ENCODE measurements at regions not wholly inside any gene's neighbourhood (a gene's known extent, or its start where the extent isn't known, plus 50 kb on each side); places are given as distances from the start of the nearest gene placed in this dataset.

DNA sequence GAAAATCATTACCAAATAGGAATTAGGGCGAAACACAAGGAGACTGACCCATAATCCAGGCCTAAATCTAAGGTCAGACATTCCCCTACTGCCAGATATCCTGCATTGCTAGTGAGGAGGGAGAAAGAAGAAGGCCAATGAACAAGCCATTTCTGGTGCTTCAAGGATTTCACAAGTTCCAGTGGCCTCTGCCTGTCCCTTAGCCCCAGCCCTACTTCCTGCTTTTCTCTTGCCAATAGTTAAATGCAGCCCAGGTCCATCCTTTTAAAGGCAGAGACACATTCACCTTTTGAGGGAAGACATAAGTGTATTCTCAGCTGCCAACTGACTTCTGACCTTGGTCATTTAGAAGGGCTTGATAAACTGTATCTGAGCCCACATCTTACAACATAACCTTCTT is 135.8 kb downstream of the ZNF621 start:
- Mint-ChIP-seq H3K4me3 (no peak overlapping the region), H3K36me3 (no peaks in the 10 kb centered on the region), H3K27me3 (ENCODE audit: low read depth in 3 of 3) (peaks cover 0 to 4% (median 1%) of the 10 kb centered on the region in 3 donors), H3K27ac (no peak overlapping the region), H3K4me1 (peaks cover 2% of the 10 kb centered on the region), H3K9me3 (peaks cover 0 to 4% (median 0%) of the 10 kb centered on the region in 7 donors)
- H3K36me3 ChIP-seq (replicated peaks in 1 of 2; ENCODE audit: control insufficient read depth in 1 of 2, insufficient read depth in 2 of 2, low read length in 2 of 2): no peaks in the 10 kb centered on the region
- peak in 2 of 3 donors; percentile 6 to 25 for DNase-seq
- H3K9ac ChIP-seq (ENCODE audit: insufficient read depth, low read length, poor library complexity, severe bottlenecking): no peak overlapping the region
- intact Hi-C loops (cut with micrococcal nuclease): no loop called here
- no peaks in the 10 kb centered on the region for H3K4me1 ChIP-seq (ENCODE audit: control insufficient read depth in 1 of 2, insufficient read depth in 2 of 2, low read length in 2 of 2)
- H3K27ac ChIP-seq (ENCODE audit: low read depth in 1 of 2, low read length in 2 of 2): no peak overlapping the region
- no peaks in the 10 kb centered on the region for H3K9me3 ChIP-seq (replicated peaks in 1 of 2; ENCODE audit: control insufficient read depth in 1 of 2, insufficient read depth in 1 of 2, low read length in 2 of 2)
- WGBS (ENCODE audit: insufficient coverage): no CpG with 5 or more reads among the region's 1 CpG
- no peaks in the 10 kb centered on the region for H4K20me1 ChIP-seq (ENCODE audit: insufficient read depth, low read length)
- H3K79me2 ChIP-seq (ENCODE audit: insufficient read depth, low read length): no peaks in the 10 kb centered on the region
- TF ChIP-seq, protein P1, sequence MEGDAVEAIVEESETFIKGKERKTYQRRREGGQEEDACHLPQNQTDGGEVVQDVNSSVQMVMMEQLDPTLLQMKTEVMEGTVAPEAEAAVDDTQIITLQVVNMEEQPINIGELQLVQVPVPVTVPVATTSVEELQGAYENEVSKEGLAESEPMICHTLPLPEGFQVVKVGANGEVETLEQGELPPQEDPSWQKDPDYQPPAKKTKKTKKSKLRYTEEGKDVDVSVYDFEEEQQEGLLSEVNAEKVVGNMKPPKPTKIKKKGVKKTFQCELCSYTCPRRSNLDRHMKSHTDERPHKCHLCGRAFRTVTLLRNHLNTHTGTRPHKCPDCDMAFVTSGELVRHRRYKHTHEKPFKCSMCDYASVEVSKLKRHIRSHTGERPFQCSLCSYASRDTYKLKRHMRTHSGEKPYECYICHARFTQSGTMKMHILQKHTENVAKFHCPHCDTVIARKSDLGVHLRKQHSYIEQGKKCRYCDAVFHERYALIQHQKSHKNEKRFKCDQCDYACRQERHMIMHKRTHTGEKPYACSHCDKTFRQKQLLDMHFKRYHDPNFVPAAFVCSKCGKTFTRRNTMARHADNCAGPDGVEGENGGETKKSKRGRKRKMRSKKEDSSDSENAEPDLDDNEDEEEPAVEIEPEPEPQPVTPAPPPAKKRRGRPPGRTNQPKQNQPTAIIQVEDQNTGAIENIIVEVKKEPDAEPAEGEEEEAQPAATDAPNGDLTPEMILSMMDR (IDR thresholded peaks at IDR 0.05): no peak
- H3K27me3 ChIP-seq (ENCODE audit: control insufficient read depth in 2 of 2, insufficient read depth in 2 of 2, low read length in 2 of 2): no peaks in the 10 kb centered on the region
- H2AFZ ChIP-seq (ENCODE audit: insufficient read depth, low read depth, low read length, poor library complexity, severe bottlenecking): no peak overlapping the region
- no peak overlapping the region for H3K4me3 ChIP-seq (replicated peaks in 1 of 3; ENCODE audit: low read depth in 2 of 3, low read length in 3 of 3)
- no peak overlapping the region for H3K4me2 ChIP-seq (replicated peaks; ENCODE audit: extremely low read depth, low read length, poor library complexity, severe bottlenecking)

DNA sequence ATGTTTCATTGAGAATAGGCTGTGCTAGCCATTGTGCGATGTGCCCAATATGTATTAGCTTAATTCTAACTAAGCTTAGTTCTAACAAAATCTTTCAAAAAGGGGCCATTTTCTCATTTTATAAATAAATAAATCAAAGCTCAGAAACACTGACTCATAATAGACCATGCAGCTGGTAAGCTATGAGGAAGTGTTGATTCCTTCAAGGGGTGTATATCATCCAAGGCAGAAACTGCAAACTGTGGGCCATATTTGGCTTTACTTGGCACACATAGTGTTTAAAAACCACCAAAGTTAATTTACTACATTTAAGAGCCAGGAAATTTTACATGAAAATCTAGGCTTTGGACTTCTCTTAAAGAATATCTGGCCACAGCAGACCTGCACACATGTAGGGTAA is 136.5 kb downstream of the ZNF621 start:
- peaks cover 0 to 4% (median 1%) of the 10 kb centered on the region in 3 donors for H3K27me3 Mint-ChIP-seq (ENCODE audit: low read depth in 3 of 3)
- Histone ChIP-seq H3K79me2 (ENCODE audit: insufficient read depth, low read length) (no peaks in the 10 kb centered on the region), H3K27ac (ENCODE audit: low read depth in 1 of 2, low read length in 2 of 2) (no peak overlapping the region), H3K4me3 (replicated peaks in 1 of 3; ENCODE audit: low read depth in 2 of 3, low read length in 3 of 3) (no peak overlapping the region), H3K4me2 (replicated peaks; ENCODE audit: extremely low read depth, low read length, poor library complexity, severe bottlenecking) (no peak overlapping the region), H3K9me3 (replicated peaks in 1 of 2; ENCODE audit: control insufficient read depth in 1 of 2, insufficient read depth in 1 of 2, low read length in 2 of 2) (no peaks in the 10 kb centered on the region), H4K20me1 (ENCODE audit: insufficient read depth, low read length) (no peaks in the 10 kb centered on the region), H3K27me3 (ENCODE audit: control insufficient read depth in 2 of 2, insufficient read depth in 2 of 2, low read length in 2 of 2) (no peaks in the 10 kb centered on the region), H3K36me3 (replicated peaks in 1 of 2; ENCODE audit: control insufficient read depth in 1 of 2, insufficient read depth in 2 of 2, low read length in 2 of 2) (no peaks in the 10 kb centered on the region), H2AFZ (ENCODE audit: insufficient read depth, low read depth, low read length, poor library complexity, severe bottlenecking) (no peak overlapping the region), H3K9ac (ENCODE audit: insufficient read depth, low read length, poor library complexity, severe bottlenecking) (no peak overlapping the region), H3K4me1 (ENCODE audit: control insufficient read depth in 1 of 2, insufficient read depth in 2 of 2, low read length in 2 of 2) (no peaks in the 10 kb centered on the region)
- peaks cover 2% of the 10 kb centered on the region for H3K4me1 Mint-ChIP-seq
- no peak for DNase-seq
- intact Hi-C loops (cut with micrococcal nuclease): no loop called here
- no peak overlapping the region for H3K27ac Mint-ChIP-seq
- H3K9me3 Mint-ChIP-seq: peaks cover 0 to 4% (median 1%) of the 10 kb centered on the region in 7 donors
- no peak overlapping the region for H3K4me3 Mint-ChIP-seq
- WGBS (ENCODE audit: insufficient coverage): no CpG with 5 or more reads among the region's 1 CpG
- no peaks in the 10 kb centered on the region for H3K36me3 Mint-ChIP-seq
- TF ChIP-seq, protein P1 (IDR thresholded peaks at IDR 0.05): no peak

All from CD14-positive monocyte (primary cell).